Breast epithelium (tissue), 4 donors: ENCODE measurements at regions not wholly inside any gene's neighbourhood (a gene's known extent, or its start where the extent isn't known, plus 50 kb on each side); places are given as distances from the start of the nearest gene placed in this dataset.

ENCODE experiments used
- DNase-seq, 2 donors: peaks; one replicate each; pipeline ENCODE4 v3.0.0-alpha.2; 2019; ENCODE audit warnings: low spot score in 2 of 2
- H3K27ac ChIP-seq, 2 donors: fragments of 200-600 bp; sonication (generic) in 1 of 2; one replicate each; pipeline ENCODE4 v1.5.1; 2016 to 2019; ENCODE audit warnings: mild to moderate bottlenecking in 1 of 2
- H3K27me3 ChIP-seq, 2 donors: fragments of 200-600 bp; sonication (generic) in 1 of 2; one replicate each; pipeline versions ENCODE4 v1.5.1 to v1.6.0; 2017 to 2019; ENCODE audit warnings: control low read depth in 1 of 2, mild to moderate bottlenecking in 1 of 2
- H3K36me3 ChIP-seq: fragments of 200-600 bp; one replicate; pipeline ENCODE4 v1.5.1; 2019
- H3K4me1 ChIP-seq, 2 donors: fragments of 200-600 bp; sonication (generic); one replicate each; pipeline ENCODE4 v1.5.1; 2016 to 2019; ENCODE audit warnings: control low read depth in 1 of 2
- H3K4me3 ChIP-seq, 3 donors: fragments of 200-600 bp; sonication (generic); 1 replicate in 2 of 3; 2 replicates in 1 of 3; pipeline ENCODE4 v1.5.1; 2016 to 2019; ENCODE audit warnings: mild to moderate bottlenecking in 3 of 3, moderate library complexity in 2 of 3
- H3K9me3 ChIP-seq, 2 donors: fragments of 200-600 bp; sonication (generic) in 1 of 2; one replicate each; pipeline ENCODE4 v1.5.1; 2016 to 2019; ENCODE audit warnings: control low read depth in 1 of 2
- CTCF ChIP-seq, 3 donors: fragments of 450-650 bp; IDR thresholded peaks; one replicate each; pipeline ENCODE4 v1.5.1; 2016 to 2017; ENCODE audit warnings: antibody characterized with exemption in 3 of 3, mild to moderate bottlenecking in 3 of 3, moderate library complexity in 3 of 3
- POLR2A ChIP-seq: fragments of 450-650 bp; IDR thresholded peaks from one replicate; pipeline ENCODE4 v1.6.1; 2016; ENCODE audit warnings: antibody characterized with exemption, mild to moderate bottlenecking, moderate library complexity
- POLR2AphosphoS5 ChIP-seq, 3 donors: sonication (generic); formaldehyde crosslinking; IDR thresholded peaks; one replicate each; pipeline ENCODE4 v1.6.1; 2017; ENCODE audit warnings: antibody characterized with exemption in 3 of 3
- intact Hi-C: fragments of 100-400 bp; cut with DNase I; formaldehyde crosslinking; loops from one replicate; pipeline ENCODE4 v1.15.1; 2023; ENCODE audit warnings: low total_unique reads

GRCh38 chr5:126370796-126371718 lies 52.2 kb upstream of the GRAMD2B start:
- no peaks in the 10 kb centered on the region for H3K9me3 ChIP-seq
- peaks cover 0 to 3% of the 10 kb centered on the region in 2 donors for H3K4me1 ChIP-seq
- DNase-seq = no peak
- H3K27me3 ChIP-seq = no peaks in the 10 kb centered on the region
- no peaks in the 10 kb centered on the region for H3K36me3 ChIP-seq
- peak overlapping the region; percentile 59 to 76 for H3K27ac ChIP-seq
- H3K4me3 ChIP-seq = no peak overlapping the region
- intact Hi-C loops = no loop called here
- TF ChIP-seq CTCF (IDR thresholded peaks at IDR 0.05) (no peak), POLR2AphosphoS5 (IDR thresholded peaks at IDR 0.05) (no peak), POLR2A (no peak)

GRCh38 chr5:126373375-126374108 lies 49.7 kb upstream of the GRAMD2B start:
- intact Hi-C loops = no loop called here
- DNase-seq = no peak

More at GRCh38 chr5:126373375-126374108, 49.7 kb upstream of the GRAMD2B start:
- Histone ChIP-seq H3K4me3 (no peak overlapping the region), H3K4me1 (no peaks in the 10 kb centered on the region), H3K27me3 (no peaks in the 10 kb centered on the region), H3K36me3 (no peaks in the 10 kb centered on the region), H3K27ac (no peak overlapping the region), H3K9me3 (no peaks in the 10 kb centered on the region)
- no peak for TF ChIP-seq CTCF (IDR thresholded peaks at IDR 0.05)
- no peak for TF ChIP-seq POLR2A
- TF ChIP-seq POLR2AphosphoS5 (IDR thresholded peaks at IDR 0.05) = no peak
